ENCODE measurements at regions not wholly inside any gene's neighbourhood (a gene's known extent, or its start where the extent isn't known, plus 50 kb on each side); places are given as distances from the start of the nearest gene placed in this dataset.

- Mint-ChIP-seq H3K4me3 (no peak overlapping the region), H3K27ac (no peak overlapping the region), H3K9me3 (no peaks in the 10 kb centered on the region), H3K27me3 (ENCODE audit: low read depth) (no peaks in the 10 kb centered on the region; the same call in 1 of the 2 replicates), H3K4me1 (peaks cover 0 to 5% of the 10 kb centered on the region in 2 experiments; a peak in 1 of 4 replicates), H3K36me3 (ENCODE audit: insufficient read depth in 1 of 3, low read depth in 3 of 3) (no peaks in the 10 kb centered on the region)
- Histone ChIP-seq H2AK5ac (ENCODE audit: insufficient read length, low read length) (no peak overlapping the region), H2BK5ac (ENCODE audit: insufficient read length, low read length) (no peak overlapping the region), H2BK15ac (ENCODE audit: low read depth, low read length) (no peak overlapping the region), H3T11ph (ENCODE audit: low read length) (no peak overlapping the region), H2AFZ (ENCODE audit: low read length) (no peak overlapping the region), H3K18ac (ENCODE audit: insufficient read length, low read depth, low read length) (no peak overlapping the region), H2BK20ac (ENCODE audit: low read depth, low read length, poor library complexity, severe bottlenecking) (no peak overlapping the region), H3K27me3 (ENCODE audit: insufficient read depth, low read length) (no peaks in the 10 kb centered on the region), H4K91ac (ENCODE audit: insufficient read length, low read depth, low read length) (no peak overlapping the region), H3K14ac (ENCODE audit: insufficient read depth, low read length) (no peak overlapping the region), H4K20me1 (ENCODE audit: control insufficient read depth, insufficient read depth, insufficient read length) (no peaks in the 10 kb centered on the region), H4K5ac (ENCODE audit: insufficient read length, low read depth, low read length) (no peak overlapping the region), H3K79me1 (ENCODE audit: insufficient read depth, low read depth, low read length, poor library complexity, severe bottlenecking) (no peaks in the 10 kb centered on the region), H3K23ac (ENCODE audit: insufficient read length, low read depth, low read length) (no peak overlapping the region), H3K9ac (ENCODE audit: extremely low read depth, insufficient read length, low read length) (no peak overlapping the region), H3K9me3 (ENCODE audit: control insufficient read depth, low read depth, low read length) (no peaks in the 10 kb centered on the region), H3K4me1 (ENCODE audit: insufficient read depth, low read length) (no peaks in the 10 kb centered on the region), H3K79me2 (ENCODE audit: insufficient read depth, low read length) (no peaks in the 10 kb centered on the region), H3K56ac (ENCODE audit: insufficient read length, low read depth, low read length) (no peak overlapping the region), H3K4ac (ENCODE audit: low read depth, low read length) (no peak overlapping the region), H3K23me2 (ENCODE audit: insufficient read length, low read depth, low read length, poor library complexity, severe bottlenecking) (no peaks in the 10 kb centered on the region), H3K27ac (ENCODE audit: insufficient read length, low read depth, low read length) (no peak overlapping the region), H2BK120ac (ENCODE audit: low read depth, low read length, poor library complexity, severe bottlenecking) (no peak overlapping the region), H2BK12ac (ENCODE audit: insufficient read length, low read depth, low read length) (no peak overlapping the region), H4K8ac (replicated peaks; ENCODE audit: insufficient read length, low read depth, low read length) (no peak overlapping the region), H3K4me2 (ENCODE audit: insufficient read depth, insufficient read length, low read length) (no peak overlapping the region)
- TF ChIP-seq CTCF (conservative IDR thresholded peaks at IDR 0.05) = no peak
- no CpG with 5 or more reads among the region's 4 CpGs for WGBS (ENCODE audit: extremely low coverage, insufficient read length, low lambda C conversion rate)
- no peak for DNase-seq
These were observed 236.0 kb downstream of the TOMM20 start for GRCh38 chr1:234892642-234893041.

All from H9 (cell line).